Keratinocyte (primary cell): ENCODE measurements at regions not wholly inside any gene's neighbourhood (a gene's known extent, or its start where the extent isn't known, plus 50 kb on each side); places are given as distances from the start of the nearest gene placed in this dataset.

Experiments used
- DNase-seq: peaks from one replicate; pipeline ENCODE4 v3.0.0-alpha.2; 2011; ENCODE audit warnings: low read depth, missing footprints, low spot score
- FAIRE-seq: peaks from 2 replicates; lab custom pipeline; 2011; peaks lifted over from hg19 to GRCh38; lab: Jason Lieb, UNC
- H2AFZ ChIP-seq: 2 replicates; pipeline ENCODE4 v1.6.0; 2012; ENCODE audit warnings: low read length, control low read depth, inconsistent platforms; ENCODE audit not compliant: control insufficient read depth
- H3K27ac ChIP-seq: 2 replicates; pipeline ENCODE4 v1.5.1; 2011; ENCODE audit warnings: low read length; ENCODE audit not compliant: control insufficient read depth, insufficient read depth
- H3K27me3 ChIP-seq: 3 replicates; pipeline ENCODE4 v1.6.0; 2011; ENCODE audit warnings: low read length; ENCODE audit not compliant: control insufficient read depth, insufficient read depth; ENCODE audit errors: extremely low read depth
- H3K36me3 ChIP-seq, 2 experiments: 2 replicates in 1 of 2; 3 replicates in 1 of 2; pipeline ENCODE4 v1.5.1; 2011; ENCODE audit warnings: low read length in 2 of 2, mild to moderate bottlenecking in 1 of 2; ENCODE audit not compliant: control insufficient read depth in 2 of 2, insufficient read depth in 2 of 2; ENCODE audit errors: extremely low read depth in 1 of 2
- H3K4me1 ChIP-seq: 3 replicates; pipeline ENCODE4 v1.5.1; 2011; ENCODE audit warnings: low read length; ENCODE audit not compliant: control insufficient read depth, insufficient read depth; ENCODE audit errors: extremely low read depth
- H3K4me2 ChIP-seq: 3 replicates; pipeline ENCODE4 v1.6.0; 2011; ENCODE audit warnings: low read depth, low read length; ENCODE audit not compliant: control insufficient read depth, insufficient read depth; ENCODE audit errors: extremely low read depth
- H3K4me3 ChIP-seq, 3 experiments: fragments of 200-600 bp in 1 of 3; sonication (generic) in 1 of 3; 2 replicates in 2 of 3; 3 replicates in 1 of 3; pipeline ENCODE4 v1.5.1; 2011 to 2016; ENCODE audit warnings: low read length in 3 of 3, mild to moderate bottlenecking in 3 of 3, control low read depth in 2 of 3, inconsistent platforms in 1 of 3, low read depth in 1 of 3, mixed read lengths in 1 of 3, mixed run types in 1 of 3, moderate library complexity in 1 of 3; ENCODE audit not compliant: control insufficient read depth in 2 of 3, insufficient read depth in 2 of 3; ENCODE audit errors: extremely low read depth in 1 of 3
- H3K79me2 ChIP-seq: 2 replicates; pipeline ENCODE4 v1.6.0; 2012; ENCODE audit warnings: low read length; ENCODE audit not compliant: control insufficient read depth, insufficient read depth
- H3K9ac ChIP-seq: 3 replicates; pipeline ENCODE4 v1.6.0; 2011; ENCODE audit warnings: low read length; ENCODE audit not compliant: control insufficient read depth, insufficient read depth; ENCODE audit errors: extremely low read depth
- H3K9me1 ChIP-seq: 3 replicates; pipeline ENCODE4 v1.6.0; 2011; ENCODE audit warnings: low read length; ENCODE audit not compliant: control insufficient read depth, insufficient read depth; ENCODE audit errors: extremely low read depth
- H3K9me3 ChIP-seq: 2 replicates; pipeline ENCODE4 v1.5.1; 2012; ENCODE audit warnings: low read depth, low read length; ENCODE audit not compliant: control insufficient read depth
- H4K20me1 ChIP-seq: 3 replicates; pipeline ENCODE4 v1.6.0; 2011; ENCODE audit warnings: low read length; ENCODE audit not compliant: control insufficient read depth, insufficient read depth; ENCODE audit errors: extremely low read depth
- EZH2 ChIP-seq: IDR thresholded peaks from one replicate; pipeline ENCODE4 v1.6.1; 2012; ENCODE audit warnings: inconsistent platforms, mild to moderate bottlenecking, low read length, moderate library complexity
- dilution Hi-C: fragments of 300-500 bp; cut with MboI; formaldehyde crosslinking; loops from one replicate; pipeline ENCODE4 v1.7.0; 2020; ENCODE audit warnings: low sequenced_read_pairs; ENCODE audit not compliant: extremely low pct_ligation_motif_present
- TF ChIP-seq, protein P1 (sequence below), 3 experiments: IDR thresholded peaks in 1 of 3; conservative IDR thresholded peaks in 1 of 3; optimal IDR thresholded peaks in 1 of 3; 2 replicates in 2 of 3; 3 replicates in 1 of 3; pipeline versions ENCODE3 to v1.5.1; 2011; ENCODE audit warnings: low read length in 3 of 3, mild to moderate bottlenecking in 3 of 3, moderate library complexity in 2 of 3, control low read depth in 1 of 3, inconsistent platforms in 1 of 3; ENCODE audit not compliant: insufficient read depth in 2 of 3; ENCODE audit errors: extremely low read depth in 1 of 3

DNA sequence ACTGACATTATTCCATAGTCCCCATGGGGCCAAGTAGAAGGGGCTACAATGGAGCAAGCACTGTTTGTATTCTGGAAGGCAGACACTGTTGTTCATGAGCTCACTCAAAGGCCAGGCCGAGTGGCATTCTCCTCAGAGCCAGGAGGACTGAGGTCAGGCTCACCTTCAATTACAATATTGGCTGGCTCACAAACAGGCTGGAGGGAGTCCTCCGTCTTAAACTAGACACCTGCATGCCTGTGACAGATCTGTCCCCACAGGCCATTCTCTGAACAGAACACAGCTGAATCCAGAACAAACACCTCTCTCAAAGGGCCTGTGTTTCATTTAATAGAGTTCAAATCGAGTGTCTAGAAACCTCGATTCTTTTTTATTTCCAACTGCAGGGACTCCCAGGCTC, 347.4 kb upstream of the PPP2R3A start:
- no peak overlapping the region for H2AFZ ChIP-seq
- no peaks in the 10 kb centered on the region for H3K27me3 ChIP-seq
- H3K9me1 ChIP-seq = no peaks in the 10 kb centered on the region

DNA sequence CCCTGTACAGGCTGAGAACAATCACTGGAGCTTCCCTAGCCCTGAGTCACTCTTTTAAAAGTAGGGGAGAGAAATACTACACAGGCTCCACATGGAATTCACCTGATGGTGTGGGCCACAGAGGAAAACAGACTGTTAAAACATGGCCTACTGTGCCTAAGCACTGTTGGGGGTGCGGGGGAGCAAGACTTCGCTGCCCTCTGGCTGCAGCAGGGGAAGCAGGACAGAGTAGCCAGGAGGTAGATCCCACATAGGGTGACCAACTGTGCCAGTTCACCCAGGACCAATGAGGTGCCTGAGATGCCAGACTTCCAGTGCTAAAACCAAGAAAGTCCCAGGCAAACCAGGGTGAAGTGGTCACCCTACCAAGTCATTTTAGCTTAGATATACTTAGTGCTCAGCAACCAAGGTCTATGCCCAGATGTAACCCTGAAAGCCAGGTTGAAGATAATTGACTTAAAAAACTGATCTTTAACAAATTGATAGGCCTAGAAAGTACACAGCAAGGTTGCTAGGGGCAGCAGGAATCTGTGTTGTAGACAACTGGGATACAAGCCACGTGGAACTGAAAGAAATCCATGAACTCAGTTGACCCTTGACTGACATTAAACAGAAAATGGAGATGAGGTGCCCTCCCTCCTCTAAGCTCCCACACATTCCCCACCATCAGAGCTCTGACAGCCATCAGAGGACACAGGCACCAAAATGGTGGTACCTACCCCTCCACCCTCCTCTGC, 344.2 kb upstream of the PPP2R3A start:
- Histone ChIP-seq H3K27ac (no peak overlapping the region), H2AFZ (no peak overlapping the region), H3K4me2 (no peak overlapping the region), H3K4me3 (no peak overlapping the region), H4K20me1 (no peaks in the 10 kb centered on the region), H3K36me3 (no peaks in the 10 kb centered on the region), H3K9ac (no peak overlapping the region), H3K27me3 (no peaks in the 10 kb centered on the region), H3K4me1 (no peaks in the 10 kb centered on the region), H3K9me3 (no peaks in the 10 kb centered on the region), H3K9me1 (no peaks in the 10 kb centered on the region), H3K79me2 (no peaks in the 10 kb centered on the region)
- no peak for DNase-seq
- dilution Hi-C loops = no loop called here
- TF ChIP-seq, protein P1, sequence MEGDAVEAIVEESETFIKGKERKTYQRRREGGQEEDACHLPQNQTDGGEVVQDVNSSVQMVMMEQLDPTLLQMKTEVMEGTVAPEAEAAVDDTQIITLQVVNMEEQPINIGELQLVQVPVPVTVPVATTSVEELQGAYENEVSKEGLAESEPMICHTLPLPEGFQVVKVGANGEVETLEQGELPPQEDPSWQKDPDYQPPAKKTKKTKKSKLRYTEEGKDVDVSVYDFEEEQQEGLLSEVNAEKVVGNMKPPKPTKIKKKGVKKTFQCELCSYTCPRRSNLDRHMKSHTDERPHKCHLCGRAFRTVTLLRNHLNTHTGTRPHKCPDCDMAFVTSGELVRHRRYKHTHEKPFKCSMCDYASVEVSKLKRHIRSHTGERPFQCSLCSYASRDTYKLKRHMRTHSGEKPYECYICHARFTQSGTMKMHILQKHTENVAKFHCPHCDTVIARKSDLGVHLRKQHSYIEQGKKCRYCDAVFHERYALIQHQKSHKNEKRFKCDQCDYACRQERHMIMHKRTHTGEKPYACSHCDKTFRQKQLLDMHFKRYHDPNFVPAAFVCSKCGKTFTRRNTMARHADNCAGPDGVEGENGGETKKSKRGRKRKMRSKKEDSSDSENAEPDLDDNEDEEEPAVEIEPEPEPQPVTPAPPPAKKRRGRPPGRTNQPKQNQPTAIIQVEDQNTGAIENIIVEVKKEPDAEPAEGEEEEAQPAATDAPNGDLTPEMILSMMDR (optimal IDR thresholded peaks at IDR 0.05 in 1 of 3, IDR thresholded peaks at IDR 0.05 in 1 of 3, conservative IDR thresholded peaks at IDR 0.05 in 1 of 3; ENCODE audit: extremely low read depth in 1 of 3, insufficient read depth in 2 of 3, low read length in 3 of 3) = no peak
- no peak for TF ChIP-seq EZH2
- FAIRE-seq = no peak

More for the DNA sequence above, 347.4 kb upstream of the PPP2R3A start:
- TF ChIP-seq EZH2 = no peak
- H3K4me2 ChIP-seq = no peak overlapping the region
- no peaks in the 10 kb centered on the region for H3K9me3 ChIP-seq
- no peaks in the 10 kb centered on the region for H3K79me2 ChIP-seq
- no peaks in the 10 kb centered on the region for H3K4me1 ChIP-seq
- no peak overlapping the region for H3K27ac ChIP-seq
- dilution Hi-C loops = no loop called here
- no peaks in the 10 kb centered on the region for H3K36me3 ChIP-seq
- FAIRE-seq (no peak), DNase-seq (no peak)
- H4K20me1 ChIP-seq = no peaks in the 10 kb centered on the region
- no peak overlapping the region for H3K4me3 ChIP-seq
- no peak overlapping the region for H3K9ac ChIP-seq

DNA sequence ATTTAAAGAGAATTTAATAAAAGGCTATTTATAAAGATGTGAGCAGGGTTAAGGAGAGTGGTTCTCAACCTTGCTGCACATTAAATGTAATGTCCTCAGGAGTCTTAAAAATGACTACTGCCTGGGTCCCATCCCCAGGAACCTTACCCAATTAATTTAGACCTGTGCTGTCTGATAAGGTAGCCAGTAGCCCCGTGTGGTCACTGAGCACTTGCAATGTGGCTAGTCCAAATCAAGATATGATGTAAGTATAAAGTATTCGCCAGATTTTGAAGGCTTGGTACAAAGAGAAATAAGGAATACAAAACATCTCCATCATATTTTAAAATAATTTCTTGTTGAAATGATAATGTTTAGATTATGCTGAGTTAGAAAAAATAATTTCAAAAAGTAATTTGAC, 343.3 kb upstream of the PPP2R3A start:
- Histone ChIP-seq H3K9me3 (no peaks in the 10 kb centered on the region), H3K4me2 (no peak overlapping the region), H3K9ac (no peak overlapping the region), H3K27me3 (no peaks in the 10 kb centered on the region), H3K36me3 (no peaks in the 10 kb centered on the region), H3K4me1 (no peaks in the 10 kb centered on the region), H2AFZ (no peak overlapping the region), H3K79me2 (no peaks in the 10 kb centered on the region), H3K4me3 (no peak overlapping the region), H4K20me1 (no peaks in the 10 kb centered on the region), H3K27ac (no peak overlapping the region), H3K9me1 (no peaks in the 10 kb centered on the region)
- FAIRE-seq = no peak
- dilution Hi-C loops = no loop called here
- no peak for DNase-seq
- TF ChIP-seq EZH2 = no peak
- TF ChIP-seq, protein P1 (optimal IDR thresholded peaks at IDR 0.05 in 1 of 3, IDR thresholded peaks at IDR 0.05 in 1 of 3, conservative IDR thresholded peaks at IDR 0.05 in 1 of 3; ENCODE audit: extremely low read depth in 1 of 3, insufficient read depth in 2 of 3, low read length in 3 of 3) = no peak
